OCI-LY7 (cell line): ENCODE measurements at regions not wholly inside any gene's neighbourhood (a gene's known extent, or its start where the extent isn't known, plus 50 kb on each side); places are given as distances from the start of the nearest gene placed in this dataset.

Source experiments
- BruUV-seq: library from RNA; stranded (reverse); fragments of 400-500 nt; replicated peaks from 2 replicates; lab custom pipeline; 2021; lab: Mats Ljungman, UMichigan
- CTCF ChIA-PET: fragments of 300-600 bp; sonication (Branson Sonifier 250); formaldehyde crosslinking; loops from one replicate; lab custom pipeline; 2022; ENCODE audit warnings: antibody characterized with exemption; ENCODE audit not compliant: unreplicated experiment; lab: Charles Lee
- POLR2A ChIA-PET: fragments of 300-600 bp; sonication (Branson Sonifier 250); formaldehyde crosslinking; loops from one replicate; lab custom pipeline; 2022; ENCODE audit warnings: antibody characterized with exemption; lab: Charles Lee
- DNase-seq: peaks from one replicate; pipeline ENCODE4 v3.0.0-alpha.2; 2015; ENCODE audit warnings: low spot score
- H2AFZ ChIP-seq: fragments of 200-600 bp; sonication (generic), shearing (Covaris generic); 2 replicates; pipeline ENCODE4 v1.6.1; 2014; ENCODE audit warnings: mild to moderate bottlenecking, antibody characterized with exemption, low read length, moderate library complexity
- H3K27ac ChIP-seq: fragments of 200-600 bp; sonication (generic); 2 replicates; pipeline ENCODE4 v1.5.1; 2014; ENCODE audit warnings: mixed run types, low read depth, mild to moderate bottlenecking, moderate library complexity, low read length, inconsistent platforms; ENCODE audit not compliant: poor library complexity, severe bottlenecking
- H3K36me3 ChIP-seq: fragments of 200-600 bp; sonication (generic); 2 replicates; pipeline ENCODE4 v1.6.1; 2014; ENCODE audit warnings: mild to moderate bottlenecking, antibody characterized with exemption, low read length, moderate library complexity, mixed read lengths; ENCODE audit not compliant: insufficient read depth
- H3K4me1 ChIP-seq: fragments of 200-600 bp; sonication (generic); 2 replicates; pipeline ENCODE4 v1.5.1; 2014; ENCODE audit warnings: mild to moderate bottlenecking, low read length; ENCODE audit not compliant: insufficient read depth, poor library complexity, severe bottlenecking
- H3K4me2 ChIP-seq: fragments of 200-600 bp; sonication (generic); 2 replicates; pipeline ENCODE4 v1.6.1; 2014; ENCODE audit warnings: mild to moderate bottlenecking, low read length
- H3K4me3 ChIP-seq: fragments of 200-600 bp; sonication (generic); 2 replicates; pipeline ENCODE4 v1.5.1; 2014; ENCODE audit warnings: mild to moderate bottlenecking, low read depth, low read length; ENCODE audit not compliant: poor library complexity, severe bottlenecking
- H3K79me2 ChIP-seq: fragments of 200-600 bp; sonication (generic); 2 replicates; pipeline ENCODE4 v1.6.1; 2016; ENCODE audit warnings: low read depth, mild to moderate bottlenecking, low read length, moderate library complexity, mixed read lengths; ENCODE audit not compliant: insufficient read depth
- H3K9me2 ChIP-seq: fragments of 200-600 bp; sonication (generic); 2 replicates; pipeline ENCODE4 v1.6.1; 2016; ENCODE audit warnings: mild to moderate bottlenecking, low read length, mixed read lengths; ENCODE audit not compliant: insufficient read depth
- H3K9me3 ChIP-seq: fragments of 200-600 bp; sonication (generic); 2 replicates; pipeline ENCODE4 v1.6.1; 2014; ENCODE audit warnings: mild to moderate bottlenecking, mixed run types, low read length, mixed read lengths
- H4K20me1 ChIP-seq: fragments of 200-600 bp; sonication (generic); 2 replicates; pipeline ENCODE4 v1.6.1; 2014; ENCODE audit warnings: mild to moderate bottlenecking, antibody characterized with exemption, low read length, moderate library complexity, mixed read lengths; ENCODE audit not compliant: insufficient read depth
- CTCF ChIP-seq: fragments of 200-600 bp; sonication (generic); conservative IDR thresholded peaks from 2 replicates; pipeline ENCODE4 v1.5.1; 2014; ENCODE audit warnings: mild to moderate bottlenecking, antibody characterized with exemption, low read length, moderate library complexity, mixed read lengths
- EZH2phosphoT487 ChIP-seq: fragments of 200-600 bp; sonication (generic); IDR thresholded peaks from 2 replicates; pipeline ENCODE4 v1.6.1; 2018; ENCODE audit warnings: low read depth, borderline replicate concordance, mild to moderate bottlenecking, mixed run types, antibody characterized with exemption, low read length, moderate library complexity, mixed read lengths
- intact Hi-C: fragments of 100-400 bp; cut with micrococcal nuclease; formaldehyde crosslinking; loops from one replicate; pipeline ENCODE4 v1.10.0; 2022; ENCODE audit not compliant: unreplicated experiment

GRCh38 chr3:72393455-72393854 is 454.8 kb downstream of the SHQ1 start:
- peaks cover 45% of the 10 kb centered on the region; the same call in 1 of the 2 replicates for H3K79me2 ChIP-seq
- peaks cover 54% of the 10 kb centered on the region for H4K20me1 ChIP-seq
- no peak for DNase-seq
- CTCF ChIA-PET = no interaction called here
- no peaks in the 10 kb centered on the region for H3K9me2 ChIP-seq
- POLR2A ChIA-PET = interaction anchor here (1.0 to 1.4 kb wide), 2 partner anchors 13 to 34 kb away, joined by 4 read pairs; no protein-coding TSS in a partner anchor
- no peaks in the 10 kb centered on the region for H3K36me3 ChIP-seq
- no peak overlapping the region for H3K4me3 ChIP-seq
- no peak overlapping the region for H3K4me2 ChIP-seq
- no peak overlapping the region for H3K27ac ChIP-seq
- H3K4me1 ChIP-seq = no peaks in the 10 kb centered on the region
- H2AFZ ChIP-seq = no peak overlapping the region
- intact Hi-C loops = no loop called here
- H3K9me3 ChIP-seq = no peaks in the 10 kb centered on the region
- BruUV-seq = no TSS peak
- TF ChIP-seq EZH2phosphoT487 (no peak), CTCF (no peak)

GRCh38 chr3:72391659-72392058 is 456.6 kb downstream of the SHQ1 start:
- H3K36me3 ChIP-seq = no peaks in the 10 kb centered on the region
- H3K79me2 ChIP-seq = peaks cover 52% of the 10 kb centered on the region; the same call in 1 of the 2 replicates
- ChIA-PET CTCF (no interaction called here), POLR2A (interaction anchor here (1.0 to 1.4 kb wide), 4 partner anchors 10 to 457 kb away, joined by 3 read pairs; no protein-coding TSS in a partner anchor)
- no peak overlapping the region for H3K4me3 ChIP-seq
- no peaks in the 10 kb centered on the region for H3K9me3 ChIP-seq
- no peaks in the 10 kb centered on the region for H3K4me1 ChIP-seq
- no peak overlapping the region for H3K4me2 ChIP-seq
- no peak for TF ChIP-seq EZH2phosphoT487
- TF ChIP-seq CTCF = no peak
- no peak for DNase-seq
- no peak overlapping the region for H2AFZ ChIP-seq
- no peak overlapping the region for H3K27ac ChIP-seq
- H4K20me1 ChIP-seq = peaks cover 59% of the 10 kb centered on the region
- intact Hi-C loops = no loop called here
- BruUV-seq = no TSS peak
- no peaks in the 10 kb centered on the region for H3K9me2 ChIP-seq

GRCh38 chr3:72390841-72391240 is 457.4 kb downstream of the SHQ1 start:
- BruUV-seq = no TSS peak
- Histone ChIP-seq H2AFZ (no peak overlapping the region), H3K79me2 (peaks cover 45% of the 10 kb centered on the region; the same call in 1 of the 2 replicates), H3K4me3 (no peak overlapping the region), H3K9me2 (no peaks in the 10 kb centered on the region), H3K4me1 (no peaks in the 10 kb centered on the region), H3K9me3 (no peaks in the 10 kb centered on the region), H3K27ac (no peak overlapping the region), H4K20me1 (peaks cover 58% of the 10 kb centered on the region), H3K36me3 (no peaks in the 10 kb centered on the region), H3K4me2 (no peak overlapping the region)
- POLR2A ChIA-PET = interaction anchor here (1.0 to 1.4 kb wide), 3 partner anchors 9 to 456 kb away, joined by 3 read pairs; no protein-coding TSS in a partner anchor
- CTCF ChIA-PET = no interaction called here
- DNase-seq = no peak
- intact Hi-C loops = no loop called here
- no peak for TF ChIP-seq EZH2phosphoT487
